Epithelial cell of proximal tubule (primary cell): ENCODE measurements at regions not wholly inside any gene's neighbourhood (a gene's known extent, or its start where the extent isn't known, plus 50 kb on each side); places are given as distances from the start of the nearest gene placed in this dataset.

Source experiments
- DNase-seq: peaks from one replicate; pipeline ENCODE4 v3.0.0-alpha.2; 2011; ENCODE audit warnings: low read depth
- H3K4me3 ChIP-seq: 2 replicates; pipeline ENCODE4 v1.5.1; 2011; ENCODE audit warnings: low read depth, mild to moderate bottlenecking, low read length
- TF ChIP-seq, protein P1 (sequence below): conservative IDR thresholded peaks from 2 replicates; pipeline ENCODE4 v1.5.1; 2012; ENCODE audit warnings: low read depth, mild to moderate bottlenecking, low read length

DNA sequence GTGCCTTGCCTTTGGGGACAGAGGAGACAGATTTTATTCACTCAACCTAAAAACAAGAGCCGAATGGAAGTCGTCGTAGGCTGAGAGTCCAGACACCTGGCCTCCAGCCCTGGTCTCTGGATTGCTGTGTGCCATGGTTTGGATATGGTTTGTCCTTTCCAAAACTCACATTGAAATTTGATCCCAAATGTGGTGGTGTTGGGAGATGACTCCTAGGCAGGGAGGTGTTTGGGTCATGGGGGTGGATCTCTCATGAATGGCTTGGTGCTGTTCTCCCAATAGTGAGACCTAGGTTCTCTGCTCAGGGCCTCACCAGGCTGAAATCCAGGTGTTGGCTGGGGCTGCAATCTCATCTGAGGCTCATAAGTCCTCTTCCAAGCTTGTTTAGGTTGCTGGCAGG, 75.5 kb downstream of the FOXD2 start:
- no peak overlapping the region for H3K4me3 ChIP-seq
- TF ChIP-seq, protein P1, sequence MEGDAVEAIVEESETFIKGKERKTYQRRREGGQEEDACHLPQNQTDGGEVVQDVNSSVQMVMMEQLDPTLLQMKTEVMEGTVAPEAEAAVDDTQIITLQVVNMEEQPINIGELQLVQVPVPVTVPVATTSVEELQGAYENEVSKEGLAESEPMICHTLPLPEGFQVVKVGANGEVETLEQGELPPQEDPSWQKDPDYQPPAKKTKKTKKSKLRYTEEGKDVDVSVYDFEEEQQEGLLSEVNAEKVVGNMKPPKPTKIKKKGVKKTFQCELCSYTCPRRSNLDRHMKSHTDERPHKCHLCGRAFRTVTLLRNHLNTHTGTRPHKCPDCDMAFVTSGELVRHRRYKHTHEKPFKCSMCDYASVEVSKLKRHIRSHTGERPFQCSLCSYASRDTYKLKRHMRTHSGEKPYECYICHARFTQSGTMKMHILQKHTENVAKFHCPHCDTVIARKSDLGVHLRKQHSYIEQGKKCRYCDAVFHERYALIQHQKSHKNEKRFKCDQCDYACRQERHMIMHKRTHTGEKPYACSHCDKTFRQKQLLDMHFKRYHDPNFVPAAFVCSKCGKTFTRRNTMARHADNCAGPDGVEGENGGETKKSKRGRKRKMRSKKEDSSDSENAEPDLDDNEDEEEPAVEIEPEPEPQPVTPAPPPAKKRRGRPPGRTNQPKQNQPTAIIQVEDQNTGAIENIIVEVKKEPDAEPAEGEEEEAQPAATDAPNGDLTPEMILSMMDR, result no peak
- DNase-seq, result no peak

DNA sequence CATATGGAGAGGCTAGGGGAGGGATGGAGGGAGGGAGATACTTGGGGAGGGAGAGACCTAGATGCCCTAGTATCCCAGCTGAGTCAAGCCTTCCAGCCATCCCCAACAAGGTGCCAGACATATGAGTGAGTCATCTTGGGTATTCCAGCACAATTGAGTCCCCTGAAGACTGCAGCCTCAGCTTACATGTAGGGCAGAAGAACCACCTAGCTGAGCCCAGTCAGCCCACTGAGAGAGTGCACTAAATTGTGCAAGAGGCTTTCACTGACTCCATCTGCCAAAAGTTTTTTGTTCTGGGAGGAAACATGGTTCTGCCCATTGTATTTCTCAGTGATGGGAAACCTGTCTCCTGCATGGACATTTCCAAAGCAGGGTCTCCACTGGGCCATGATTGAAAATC, 76.4 kb downstream of the FOXD2 start:
- TF ChIP-seq, protein P1, result no peak
- H3K4me3 ChIP-seq, result no peak overlapping the region
- no peak for DNase-seq

DNA sequence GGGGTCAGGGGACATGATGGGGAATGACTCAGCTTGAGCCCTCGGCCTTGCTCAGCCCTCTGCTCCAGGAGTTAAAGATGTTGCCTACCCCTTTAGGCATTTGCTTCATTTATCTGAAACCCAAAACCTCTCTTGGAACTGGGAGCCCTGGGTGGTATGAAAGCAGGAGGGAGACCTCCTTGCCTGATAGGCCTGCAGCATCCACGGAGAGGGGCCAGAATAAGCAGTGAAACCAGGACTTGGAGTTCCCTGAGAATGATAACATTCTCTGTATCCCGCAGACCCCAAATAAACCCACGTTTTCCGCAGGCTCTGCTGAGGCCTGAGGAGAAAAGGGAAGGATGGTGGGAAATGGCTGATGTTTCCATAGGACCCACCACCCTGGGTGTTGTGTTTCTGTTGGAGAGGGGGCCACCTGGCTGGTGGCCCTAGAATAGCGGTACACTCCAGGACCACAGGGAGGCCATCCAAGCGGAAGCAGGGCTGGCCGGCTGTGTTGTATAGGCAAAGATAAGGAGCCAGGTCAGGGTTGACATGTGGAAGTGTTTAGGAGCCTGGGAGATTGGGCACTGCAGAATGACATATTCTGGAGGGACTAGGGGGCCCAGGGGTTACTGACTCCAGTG, 77.4 kb downstream of the FOXD2 start:
- DNase-seq, result no peak

DNA sequence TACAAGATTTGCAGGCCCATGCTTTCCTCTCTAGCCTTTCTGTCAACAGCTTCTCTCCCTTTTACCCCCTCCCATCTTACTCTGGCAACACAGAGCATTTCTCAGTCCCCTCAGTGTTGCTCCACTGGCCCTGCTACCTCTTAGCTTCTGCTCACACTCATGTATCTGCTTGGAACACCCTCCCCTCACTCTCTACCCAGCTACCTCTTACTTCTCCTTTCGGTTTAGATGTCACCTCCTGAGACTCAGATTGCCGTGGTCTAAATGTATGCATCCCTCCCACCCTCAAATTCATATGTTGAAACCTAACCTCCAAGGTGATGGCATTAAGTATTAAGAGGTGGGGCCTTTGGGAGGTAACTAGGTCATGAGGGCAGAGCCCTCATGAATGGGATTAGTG, 80.1 kb downstream of the FOXD2 start:
- no peak for DNase-seq
- no peak overlapping the region for H3K4me3 ChIP-seq
- TF ChIP-seq, protein P1, result no peak

More for the DNA sequence above, 77.4 kb downstream of the FOXD2 start:
- TF ChIP-seq, protein P1, result no peak
- no peak overlapping the region for H3K4me3 ChIP-seq

DNA sequence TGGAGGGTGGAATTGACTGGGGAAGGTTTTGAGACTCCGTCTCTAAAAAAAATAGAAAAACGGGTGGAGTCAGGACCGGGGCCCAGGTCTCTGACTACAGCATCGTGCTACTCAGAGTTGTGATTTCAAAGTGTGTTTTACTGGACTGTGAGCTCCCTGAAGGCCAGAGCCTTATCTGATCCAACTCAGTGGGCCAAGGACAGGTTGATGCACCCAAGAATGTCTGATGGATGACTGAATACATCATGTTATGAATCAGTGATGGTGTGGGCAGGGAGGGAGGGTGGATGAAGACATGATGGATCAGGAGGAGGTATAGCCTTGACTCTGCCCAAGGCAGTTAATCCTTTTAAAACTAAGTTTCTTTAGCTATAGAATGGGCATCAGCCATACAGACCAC, 81.6 kb downstream of the FOXD2 start:
- no peak for DNase-seq
- TF ChIP-seq, protein P1, result no peak
- no peak overlapping the region for H3K4me3 ChIP-seq

DNA sequence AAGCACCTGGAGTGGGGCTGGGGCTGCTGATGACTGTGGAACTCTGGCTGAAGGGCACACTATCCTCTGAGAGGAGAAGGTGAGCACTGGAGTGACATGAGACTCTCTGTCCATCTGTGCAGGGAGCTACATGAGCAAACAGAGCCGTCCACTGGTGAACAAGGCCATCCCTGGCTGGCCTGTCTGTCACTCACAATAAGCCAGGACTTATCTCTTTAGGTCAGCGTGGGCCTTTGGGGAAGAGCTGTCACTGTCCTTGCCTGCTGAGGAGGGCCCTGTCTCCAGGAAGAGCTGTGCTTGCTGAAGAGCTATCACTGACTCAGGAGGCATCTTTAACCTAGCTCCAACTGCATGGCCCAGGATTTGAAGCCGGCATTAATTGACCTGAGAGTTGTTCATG, 82.1 kb downstream of the FOXD2 start:
- no peak overlapping the region for H3K4me3 ChIP-seq
- no peak for DNase-seq
- TF ChIP-seq, protein P1, result no peak
